Activated CD4-positive, alpha-beta T cell treated with anti-CD3 and anti-CD28 coated beads for 36 hours (primary cell): ENCODE measurements at regions not wholly inside any gene's neighbourhood (a gene's known extent, or its start where the extent isn't known, plus 50 kb on each side); places are given as distances from the start of the nearest gene placed in this dataset.

Source experiments
- ATAC-seq: fragments of 200-7000 bp; cut with Tn5 transposase; one replicate; pipeline ENCODE4 v1.10.0; 2021; ENCODE audit warnings: mild to moderate bottlenecking, moderate library complexity
- CTCF ChIA-PET: fragments of 350-600 bp; sonication (Branson Sonifier 250); formaldehyde crosslinking; loops from one replicate; lab custom pipeline; 2021; ENCODE audit warnings: antibody characterized with exemption; lab: Charles Lee
- POLR2A ChIA-PET: fragments of 350-600 bp; sonication (Branson Sonifier 250); formaldehyde crosslinking; loops from one replicate; lab custom pipeline; 2021; ENCODE audit warnings: antibody characterized with exemption, inconsistent platforms; lab: Charles Lee
- DNase-seq: peaks from one replicate; pipeline ENCODE4 v3.0.0-alpha.2; 2020
- H3K27ac Mint-ChIP-seq: one replicate; pipeline ENCODE4 v1.8.0; 2021; ENCODE audit warnings: mixed read lengths
- H3K27me3 Mint-ChIP-seq: one replicate; pipeline ENCODE4 v1.8.0; 2021; ENCODE audit warnings: mixed read lengths
- H3K36me3 Mint-ChIP-seq: one replicate; pipeline ENCODE4 v1.8.0; 2021; ENCODE audit warnings: low read depth, mixed read lengths
- H3K4me1 Mint-ChIP-seq: one replicate; pipeline ENCODE4 v1.8.0; 2021; ENCODE audit warnings: mixed read lengths
- H3K4me3 Mint-ChIP-seq: one replicate; pipeline ENCODE4 v1.8.0; 2021; ENCODE audit warnings: mild to moderate bottlenecking, moderate library complexity, mixed read lengths
- H3K9me3 Mint-ChIP-seq: one replicate; pipeline ENCODE4 v1.8.0; 2021; ENCODE audit warnings: low read depth, mixed read lengths
- intact Hi-C, 2 experiments: fragments of 100-400 bp; cut with DNase I in 1 of 2; cut with micrococcal nuclease in 1 of 2; formaldehyde crosslinking; loops; one replicate each; pipeline versions ENCODE4 v1.14.2 to v1.15.1; 2022 to 2024; cut with DNase I, micrococcal nuclease

DNA sequence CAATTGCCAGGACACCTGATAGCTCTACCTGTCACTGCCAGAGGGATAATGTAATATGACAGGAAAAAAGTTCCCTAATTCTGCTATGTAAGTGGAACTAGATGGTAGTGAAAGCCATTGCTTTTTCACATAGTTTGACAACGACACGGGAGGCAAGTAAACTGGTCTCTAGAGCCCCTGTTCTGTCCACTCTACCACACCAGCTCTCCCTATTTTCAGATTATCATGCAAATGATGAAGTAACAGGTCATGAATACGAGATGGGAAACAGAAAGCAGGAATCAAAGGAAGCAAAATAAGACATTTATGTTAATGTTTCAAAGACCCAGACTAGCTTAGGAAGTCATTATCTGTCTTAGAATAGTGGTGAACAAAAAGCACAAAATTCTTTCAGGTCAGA is 56.2 kb downstream of the TAF11L14 start:
- ChIA-PET POLR2A (no interaction called here), CTCF (no interaction called here)
- H3K4me1 Mint-ChIP-seq = no peaks in the 10 kb centered on the region
- DNase-seq (no peak), ATAC-seq (no peak)
- intact Hi-C loops = no loop called here
- H3K27ac Mint-ChIP-seq = no peak overlapping the region
- H3K4me3 Mint-ChIP-seq = no peak overlapping the region
- H3K9me3 Mint-ChIP-seq = peaks cover 25% of the 10 kb centered on the region
- H3K27me3 Mint-ChIP-seq = no peaks in the 10 kb centered on the region
- no peaks in the 10 kb centered on the region for H3K36me3 Mint-ChIP-seq

DNA sequence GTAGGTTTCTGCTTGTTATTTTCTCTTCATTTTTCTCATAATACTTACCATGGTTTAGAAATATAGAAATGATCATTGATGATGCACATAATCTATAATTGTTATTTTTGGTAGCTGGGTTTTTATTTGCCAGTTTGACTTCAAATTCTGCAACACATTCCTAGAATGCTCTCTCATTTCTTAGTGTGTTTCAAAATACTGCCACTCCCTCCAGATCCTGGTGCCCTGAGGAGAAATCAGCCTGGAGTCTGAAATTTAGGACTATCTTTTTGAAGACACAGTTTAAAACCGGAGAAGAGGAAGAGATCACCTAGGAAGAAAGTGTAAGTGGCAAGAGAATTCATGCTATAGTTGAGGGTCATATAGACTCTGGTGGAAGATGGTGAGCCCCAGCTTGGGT is 57.5 kb downstream of the TAF11L14 start:
- Mint-ChIP-seq H3K27me3 (no peaks in the 10 kb centered on the region), H3K9me3 (peaks cover 28% of the 10 kb centered on the region), H3K36me3 (no peaks in the 10 kb centered on the region), H3K4me1 (no peaks in the 10 kb centered on the region), H3K4me3 (no peak overlapping the region), H3K27ac (no peak overlapping the region)
- DNase-seq (no peak), ATAC-seq (no peak)
- POLR2A ChIA-PET = no interaction called here
- intact Hi-C loops = no loop called here
- CTCF ChIA-PET = no interaction called here

DNA sequence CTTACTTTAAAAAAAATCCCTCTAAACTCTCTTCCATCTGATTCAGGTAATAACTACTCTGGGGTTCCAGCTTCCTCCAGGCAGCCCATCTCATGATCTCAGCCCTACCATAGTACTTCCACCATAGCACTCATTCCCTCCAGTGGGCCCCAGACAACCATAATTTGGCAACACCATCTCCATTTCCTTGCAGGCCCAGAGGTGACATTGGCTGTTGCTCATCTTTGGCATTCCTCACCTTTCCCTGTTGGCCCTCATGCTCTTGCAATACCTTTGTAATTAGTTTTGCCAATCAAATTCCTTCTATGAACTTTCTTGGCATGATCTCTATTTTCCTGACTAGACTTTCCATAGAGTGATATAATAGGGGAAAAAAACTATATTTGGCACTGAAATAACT is 60.1 kb downstream of the TAF11L14 start:
- no peaks in the 10 kb centered on the region for H3K4me1 Mint-ChIP-seq
- POLR2A ChIA-PET = no interaction called here
- H3K36me3 Mint-ChIP-seq = no peaks in the 10 kb centered on the region
- ATAC-seq = no peak
- H3K4me3 Mint-ChIP-seq = no peak overlapping the region
- intact Hi-C loops = no loop called here
- CTCF ChIA-PET = no interaction called here
- peaks cover 25% of the 10 kb centered on the region for H3K9me3 Mint-ChIP-seq
- no peak for DNase-seq
- no peak overlapping the region for H3K27ac Mint-ChIP-seq
- H3K27me3 Mint-ChIP-seq = no peaks in the 10 kb centered on the region

DNA sequence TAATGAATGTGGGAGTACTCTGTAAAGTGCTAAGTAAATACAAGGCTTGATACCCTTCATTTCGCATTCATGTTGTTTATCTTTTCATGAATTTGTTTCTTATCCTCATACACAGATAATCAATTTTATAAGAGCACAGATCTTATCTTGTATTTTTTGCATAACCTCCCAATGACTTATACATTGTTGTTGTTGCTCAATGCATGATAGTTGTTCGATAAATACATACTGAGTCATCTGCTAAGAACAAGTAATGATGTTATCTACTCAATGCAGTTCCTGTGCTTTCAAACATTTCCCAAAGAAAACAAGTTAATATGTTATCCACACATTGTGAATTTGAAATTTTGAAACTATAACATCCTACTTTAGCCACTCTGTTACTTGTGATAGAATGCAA is 60.7 kb downstream of the TAF11L14 start:
- Mint-ChIP-seq H3K27me3 (no peaks in the 10 kb centered on the region), H3K36me3 (no peaks in the 10 kb centered on the region), H3K4me3 (no peak overlapping the region), H3K27ac (no peak overlapping the region), H3K9me3 (peaks cover 26% of the 10 kb centered on the region), H3K4me1 (no peaks in the 10 kb centered on the region)
- CTCF ChIA-PET = no interaction called here
- POLR2A ChIA-PET = no interaction called here
- DNase-seq = no peak
- intact Hi-C loops = no loop called here
- no peak for ATAC-seq

DNA sequence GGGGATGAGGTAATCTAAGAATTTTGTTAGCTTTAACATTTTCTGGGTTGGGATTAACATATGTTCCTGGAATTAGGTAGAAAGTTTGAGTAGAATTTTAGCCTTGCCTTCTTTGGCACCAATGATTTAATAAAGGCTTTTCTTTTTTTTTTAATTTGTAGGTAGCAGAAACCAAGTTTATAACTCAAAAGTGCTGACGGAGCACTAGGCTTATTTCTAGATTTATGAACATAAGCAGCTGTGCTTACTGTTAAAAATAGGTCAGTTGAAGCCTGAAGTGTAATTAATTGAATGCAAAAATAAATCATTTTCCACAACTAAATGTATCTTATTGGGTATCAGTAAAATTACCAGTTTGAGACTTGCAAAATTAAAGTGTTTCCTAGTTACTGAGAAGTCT is 62.4 kb downstream of the TAF11L14 start:
- H3K27me3 Mint-ChIP-seq = no peaks in the 10 kb centered on the region
- ChIA-PET POLR2A (no interaction called here), CTCF (no interaction called here)

DNA sequence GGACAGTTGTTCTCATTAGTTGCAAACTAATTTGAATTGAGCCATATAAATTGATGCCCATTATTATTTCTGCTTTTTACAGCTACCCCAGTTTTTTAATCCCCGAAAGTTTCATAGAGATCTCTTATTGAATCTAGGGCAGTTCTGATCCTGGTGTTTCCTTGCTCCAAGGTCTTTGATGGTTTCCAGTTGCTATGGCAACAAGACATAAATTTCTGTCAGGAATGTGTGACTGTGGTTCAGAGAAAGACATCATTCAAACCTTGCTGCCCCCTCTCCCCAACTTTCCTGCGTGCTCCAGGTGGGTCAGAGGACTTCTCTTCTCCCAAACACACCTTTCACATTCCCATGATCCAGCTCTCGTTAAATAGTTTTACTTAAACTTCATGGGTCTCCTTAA is 63.4 kb downstream of the TAF11L14 start:
- no peak overlapping the region for H3K4me3 Mint-ChIP-seq
- H3K9me3 Mint-ChIP-seq = peaks cover 27% of the 10 kb centered on the region
- H3K36me3 Mint-ChIP-seq = no peaks in the 10 kb centered on the region
- DNase-seq = no peak
- no peak overlapping the region for H3K27ac Mint-ChIP-seq
- H3K4me1 Mint-ChIP-seq = no peaks in the 10 kb centered on the region
- intact Hi-C loops = no loop called here
- CTCF ChIA-PET = no interaction called here
- H3K27me3 Mint-ChIP-seq = no peaks in the 10 kb centered on the region
- POLR2A ChIA-PET = no interaction called here
- ATAC-seq = no peak

More for the DNA sequence above, 62.4 kb downstream of the TAF11L14 start:
- intact Hi-C loops = no loop called here
- H3K9me3 Mint-ChIP-seq = peaks cover 30% of the 10 kb centered on the region
- ATAC-seq (no peak), DNase-seq (no peak)
- H3K36me3 Mint-ChIP-seq = no peaks in the 10 kb centered on the region
- H3K4me3 Mint-ChIP-seq = no peak overlapping the region
- no peaks in the 10 kb centered on the region for H3K4me1 Mint-ChIP-seq
- H3K27ac Mint-ChIP-seq = no peak overlapping the region

DNA sequence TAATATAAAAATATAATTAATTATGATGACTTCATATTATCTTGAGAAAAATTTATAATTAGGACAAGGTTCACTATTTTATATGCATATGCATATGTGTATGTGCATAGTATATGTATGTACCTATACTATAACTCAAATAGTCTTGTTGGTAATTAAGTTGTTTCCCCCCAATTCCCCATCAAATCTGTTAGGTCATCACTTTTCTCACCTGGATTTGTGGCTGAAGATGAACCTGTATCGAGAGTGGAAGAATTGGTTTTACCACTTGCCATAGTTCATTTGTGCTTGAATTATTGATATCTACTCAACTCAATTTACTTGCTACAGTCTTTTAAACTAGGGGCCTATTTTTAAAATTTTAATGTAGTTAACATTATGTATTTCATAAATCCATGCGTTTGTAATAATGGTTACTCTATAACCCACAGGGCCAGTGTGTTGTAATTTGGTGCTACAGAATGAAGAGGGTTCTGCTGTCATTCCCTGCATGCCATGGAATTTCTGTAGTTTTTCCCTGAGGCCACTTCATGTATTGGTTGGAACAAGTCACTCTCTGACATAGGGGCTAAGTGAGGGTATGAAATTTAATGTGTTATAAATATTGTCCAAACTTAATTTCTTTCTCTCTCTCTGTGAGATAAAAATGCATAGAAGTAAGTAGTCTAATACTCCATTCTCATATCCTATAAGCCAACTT is 74.9 kb downstream of the TAF11L14 start:
- Mint-ChIP-seq H3K36me3 (no peaks in the 10 kb centered on the region), H3K4me1 (no peaks in the 10 kb centered on the region), H3K27me3 (no peaks in the 10 kb centered on the region), H3K4me3 (no peak overlapping the region), H3K9me3 (peaks cover 6% of the 10 kb centered on the region), H3K27ac (no peak overlapping the region)
- ChIA-PET CTCF (interaction anchor here (0.7 kb wide), 1 partner anchor 106 kb away, joined by 3 read pairs; no protein-coding TSS in a partner anchor), POLR2A (no interaction called here)
- intact Hi-C loops = no loop called here
- ATAC-seq = no peak
- no peak for DNase-seq

DNA sequence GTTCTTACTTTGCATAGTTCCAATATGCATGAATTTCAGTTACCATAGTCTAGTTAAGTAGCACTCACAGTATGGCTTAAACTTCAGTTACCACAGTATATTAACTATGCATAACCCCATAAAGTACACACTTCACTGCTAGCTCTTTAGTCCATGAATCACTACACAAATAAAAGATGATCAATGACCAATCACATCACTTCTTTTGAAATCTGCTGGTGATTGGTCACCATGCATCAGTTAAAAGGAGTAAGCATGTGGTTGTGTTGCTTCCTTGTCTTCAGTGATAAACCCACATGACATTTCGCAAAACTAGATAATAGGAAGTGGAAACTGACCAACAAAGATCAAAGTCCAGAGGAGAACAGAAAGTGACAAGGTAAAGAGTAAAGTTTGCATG is 79.0 kb downstream of the TAF11L14 start:
- intact Hi-C loops = no loop called here
- H3K4me3 Mint-ChIP-seq = no peak overlapping the region
- ChIA-PET CTCF (no interaction called here), POLR2A (no interaction called here)
- H3K4me1 Mint-ChIP-seq = no peaks in the 10 kb centered on the region
- no peak for ATAC-seq
- DNase-seq = no peak
- H3K9me3 Mint-ChIP-seq = peaks cover 9% of the 10 kb centered on the region
- H3K27me3 Mint-ChIP-seq = no peaks in the 10 kb centered on the region
- H3K36me3 Mint-ChIP-seq = no peaks in the 10 kb centered on the region
- no peak overlapping the region for H3K27ac Mint-ChIP-seq

DNA sequence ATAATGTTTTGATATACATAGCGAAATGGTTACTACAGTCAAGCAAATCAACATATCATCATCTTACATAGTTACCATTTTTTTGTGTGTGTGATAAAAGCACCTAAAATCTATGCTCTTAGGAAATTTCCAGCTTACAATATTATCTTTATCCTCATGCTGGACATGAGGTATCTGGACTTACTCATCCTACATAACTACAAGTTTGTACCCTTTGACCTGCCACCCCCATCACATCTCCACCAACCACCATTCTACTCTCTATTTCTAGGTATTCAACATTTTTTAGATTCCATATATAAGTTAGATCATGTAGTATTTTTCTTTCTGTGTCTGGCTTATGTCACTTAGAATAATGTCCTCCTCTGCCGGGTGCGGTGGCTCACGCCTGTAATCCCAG is 79.9 kb downstream of the TAF11L14 start:
- CTCF ChIA-PET = no interaction called here
- DNase-seq (no peak), ATAC-seq (no peak)
- POLR2A ChIA-PET = no interaction called here
- intact Hi-C loops = no loop called here
- H3K27me3 Mint-ChIP-seq = no peaks in the 10 kb centered on the region
- no peaks in the 10 kb centered on the region for H3K4me1 Mint-ChIP-seq
- H3K4me3 Mint-ChIP-seq = no peak overlapping the region
- no peaks in the 10 kb centered on the region for H3K36me3 Mint-ChIP-seq
- peaks cover 11% of the 10 kb centered on the region for H3K9me3 Mint-ChIP-seq
- H3K27ac Mint-ChIP-seq = no peak overlapping the region

DNA sequence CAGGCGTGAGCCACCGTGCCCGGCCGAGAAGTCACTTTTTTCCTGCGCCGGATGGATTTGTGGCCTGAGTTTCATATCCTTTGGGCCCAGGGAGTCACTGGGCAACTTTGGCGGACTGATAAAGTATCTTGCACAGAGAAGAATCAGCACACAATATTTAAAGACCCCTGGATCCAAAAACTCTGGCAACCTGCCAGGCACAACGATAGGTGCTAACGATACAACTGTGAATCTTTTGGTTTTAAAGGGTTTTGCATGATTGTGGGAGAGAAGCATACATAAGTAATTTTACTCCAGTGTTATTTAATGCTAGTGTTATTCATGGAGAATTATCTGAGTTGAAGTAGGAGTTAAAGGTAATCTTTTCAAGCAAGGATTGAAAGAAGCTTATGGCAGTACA is 85.3 kb downstream of the TAF11L14 start:
- H3K27ac Mint-ChIP-seq = no peak overlapping the region
- H3K36me3 Mint-ChIP-seq = no peaks in the 10 kb centered on the region
- no peak overlapping the region for H3K4me3 Mint-ChIP-seq
- POLR2A ChIA-PET = no interaction called here
- CTCF ChIA-PET = no interaction called here
- H3K9me3 Mint-ChIP-seq = peaks cover 5% of the 10 kb centered on the region
- H3K4me1 Mint-ChIP-seq = no peaks in the 10 kb centered on the region
- DNase-seq (no peak), ATAC-seq (no peak)
- intact Hi-C loops = no loop called here
- no peaks in the 10 kb centered on the region for H3K27me3 Mint-ChIP-seq

DNA sequence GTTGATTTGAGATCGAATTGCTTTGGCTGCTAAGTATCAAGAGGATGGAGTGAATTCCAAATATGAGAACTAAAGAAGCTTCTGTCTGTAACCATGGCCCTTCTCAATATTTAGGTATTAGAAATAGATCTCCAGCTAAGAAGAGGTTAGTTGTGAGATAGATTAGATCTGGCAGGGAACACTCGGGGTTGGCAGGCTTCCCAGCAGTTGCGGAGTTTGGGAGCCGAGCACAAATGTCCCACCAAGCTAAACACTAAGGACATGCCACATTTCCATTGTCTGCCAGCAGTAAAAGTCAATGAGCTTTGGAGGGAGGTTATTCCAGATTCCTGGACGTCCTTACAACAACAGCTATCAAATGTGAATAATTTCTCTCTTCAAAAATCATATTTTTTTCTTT is 85.8 kb downstream of the TAF11L14 start:
- CTCF ChIA-PET = no interaction called here
- DNase-seq (no peak), ATAC-seq (no peak)
- intact Hi-C loops = no loop called here
- POLR2A ChIA-PET = no interaction called here
- H3K27ac Mint-ChIP-seq = no peak overlapping the region
- peaks cover 6% of the 10 kb centered on the region for H3K9me3 Mint-ChIP-seq
- no peaks in the 10 kb centered on the region for H3K4me1 Mint-ChIP-seq
- H3K4me3 Mint-ChIP-seq = no peak overlapping the region
- no peaks in the 10 kb centered on the region for H3K36me3 Mint-ChIP-seq
- no peaks in the 10 kb centered on the region for H3K27me3 Mint-ChIP-seq

DNA sequence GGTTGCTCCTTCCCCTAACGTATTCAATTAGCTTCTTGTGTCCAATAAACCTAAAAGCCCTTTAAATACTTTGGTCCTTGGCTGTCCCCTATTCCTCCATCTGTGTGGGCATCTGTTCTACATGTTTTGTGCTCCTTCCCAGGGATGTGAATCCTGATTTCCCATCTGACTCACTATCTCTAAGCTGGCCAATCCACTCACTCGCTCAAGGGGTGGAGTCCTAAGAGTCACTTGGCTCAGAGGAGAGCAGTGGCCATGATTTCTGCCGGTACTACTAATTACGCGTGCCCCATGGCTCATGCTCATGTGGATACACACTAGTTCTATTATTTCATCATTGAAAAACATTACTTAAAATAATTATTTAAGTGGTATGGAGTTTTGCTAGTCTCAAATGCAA is 89.6 kb downstream of the TAF11L14 start:
- no peak overlapping the region for H3K4me3 Mint-ChIP-seq
- ATAC-seq (no peak), DNase-seq (no peak)
- intact Hi-C loops = no loop called here
- ChIA-PET POLR2A (no interaction called here), CTCF (no interaction called here)
- H3K9me3 Mint-ChIP-seq = peaks cover 8% of the 10 kb centered on the region
- H3K36me3 Mint-ChIP-seq = no peaks in the 10 kb centered on the region
- no peaks in the 10 kb centered on the region for H3K27me3 Mint-ChIP-seq
- H3K27ac Mint-ChIP-seq = no peak overlapping the region
- no peaks in the 10 kb centered on the region for H3K4me1 Mint-ChIP-seq

DNA sequence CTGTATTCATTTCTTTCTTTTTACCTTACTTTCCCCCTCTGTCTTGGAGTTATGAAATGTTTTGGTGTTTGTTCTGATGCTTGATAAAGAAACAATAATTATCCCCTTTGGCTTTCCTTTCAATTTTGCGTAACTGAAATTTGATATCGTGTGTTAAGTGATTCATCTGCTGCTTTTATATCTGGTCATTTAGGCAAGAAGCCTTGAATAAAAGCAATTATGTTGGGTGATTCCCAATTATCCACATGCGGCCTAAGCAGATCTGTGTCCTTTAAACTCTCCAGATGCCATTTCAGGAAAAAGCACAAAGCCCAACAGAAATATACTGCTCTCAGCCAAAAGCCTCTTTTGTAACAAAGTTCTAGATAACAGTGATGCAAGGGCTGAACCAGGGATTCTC is 92.8 kb downstream of the TAF11L14 start:
- Mint-ChIP-seq H3K36me3 (no peaks in the 10 kb centered on the region), H3K4me3 (no peak overlapping the region), H3K27me3 (no peaks in the 10 kb centered on the region), H3K9me3 (peaks cover 8% of the 10 kb centered on the region), H3K27ac (no peak overlapping the region), H3K4me1 (no peaks in the 10 kb centered on the region)
- ATAC-seq (no peak), DNase-seq (no peak)
- intact Hi-C loops = no loop called here
- ChIA-PET POLR2A (no interaction called here), CTCF (no interaction called here)
